OCI-LY3 (cell line): ENCODE measurements at regions not wholly inside any gene's neighbourhood (a gene's known extent, or its start where the extent isn't known, plus 50 kb on each side); places are given as distances from the start of the nearest gene placed in this dataset.
A peak's percentile ranks its signal among the peaks of the same experiment; 100 is the strongest.
"Not testable (repeated sequence)": the region's sequence is repeated elsewhere in the genome, so short reads cannot be mapped to it uniquely, and the experiment has no call there.

Experiments used
- H2AFZ ChIP-seq: fragments of 200-600, 300-600 bp; shearing (Covaris generic); 2 replicates; pipeline ENCODE4 v1.6.0; 2014; ENCODE audit warnings: antibody characterized with exemption, low read depth, low read length
- H3K27ac ChIP-seq: fragments of 200-600, 300-600 bp; sonication (generic); 2 replicates; pipeline ENCODE4 v1.5.1; 2014; ENCODE audit warnings: mild to moderate bottlenecking, low read length, moderate library complexity, mixed read lengths
- H3K27me3 ChIP-seq: fragments of 200-600, 300-600 bp; sonication (generic); 2 replicates; pipeline ENCODE4 v1.6.1; 2014; ENCODE audit warnings: low read depth, low read length, mixed read lengths
- H3K36me3 ChIP-seq: fragments of 200-600, 300-600 bp; sonication (generic); replicated peaks from 2 replicates; pipeline ENCODE3; 2014; ENCODE audit warnings: low read depth, low read length, mixed read lengths
- H3K4me1 ChIP-seq: fragments of 300-600, 200-600 bp; sonication (generic); 2 replicates; pipeline ENCODE4 v1.6.1; 2014; ENCODE audit warnings: low read length, mixed read lengths
- H3K4me2 ChIP-seq: fragments of 200-600, 300-600 bp; sonication (generic); 2 replicates; pipeline ENCODE4 v1.6.1; 2014; ENCODE audit warnings: low read length, mixed read lengths
- H3K4me3 ChIP-seq: fragments of 300-600, 200-600 bp; sonication (generic); 2 replicates; pipeline ENCODE4 v1.5.1; 2014; ENCODE audit warnings: antibody characterized with exemption, mild to moderate bottlenecking, low read length, moderate library complexity
- H3K79me2 ChIP-seq: fragments of 300-600, 200-600 bp; shearing (Covaris generic); 2 replicates; pipeline ENCODE4 v1.6.1; 2014; ENCODE audit warnings: mild to moderate bottlenecking, low read length, mixed read lengths
- H3K9ac ChIP-seq: fragments of 300-600, 200-600 bp; shearing (Covaris generic); 2 replicates; pipeline ENCODE4 v1.6.0; 2014; ENCODE audit warnings: mild to moderate bottlenecking, low read length, moderate library complexity
- H3K9me3 ChIP-seq: fragments of 200-600, 300-600 bp; shearing (Covaris generic); 2 replicates; pipeline ENCODE4 v1.6.1; 2014; ENCODE audit warnings: low read length, mixed read lengths; ENCODE audit not compliant: insufficient read depth
- H4K20me1 ChIP-seq: fragments of 200-600, 300-600 bp; sonication (generic); 2 replicates; pipeline ENCODE4 v1.6.1; 2016; ENCODE audit warnings: low read length, mixed read lengths; ENCODE audit not compliant: insufficient read depth
- CTCF ChIP-seq: fragments of 200-600, 300-600 bp; sonication (generic); IDR thresholded peaks from 2 replicates; pipeline ENCODE4 v1.5.1; 2014; ENCODE audit warnings: antibody characterized with exemption, low read length, low read depth
- EZH2phosphoT487 ChIP-seq: fragments of 200-600 bp; shearing (Covaris generic); IDR thresholded peaks from 2 replicates; pipeline ENCODE4 v1.6.1; 2018; ENCODE audit warnings: antibody characterized with exemption, mixed run types, low read depth

GRCh38 chr3:82163907-82164520 is 402.6 kb upstream of the GBE1 start:
- TF ChIP-seq CTCF, result no peak
- no peak for TF ChIP-seq EZH2phosphoT487
- Histone ChIP-seq H3K4me3 (no peak overlapping the region), H3K9me3 (no peaks in the 10 kb centered on the region), H3K9ac (no peak overlapping the region), H3K27ac (no peak overlapping the region), H4K20me1 (no peaks in the 10 kb centered on the region), H3K4me1 (no peaks in the 10 kb centered on the region), H2AFZ (no peak overlapping the region), H3K27me3 (no peaks in the 10 kb centered on the region), H3K36me3 (no peaks in the 10 kb centered on the region), H3K4me2 (no peak overlapping the region), H3K79me2 (no peaks in the 10 kb centered on the region)

- Histone ChIP-seq H3K27me3 (no peaks in the 10 kb centered on the region), H3K4me2 (no peak overlapping the region), H4K20me1 (no peaks in the 10 kb centered on the region), H3K79me2 (no peaks in the 10 kb centered on the region), H3K9ac (no peak overlapping the region), H3K27ac (no peak overlapping the region), H3K9me3 (no peaks in the 10 kb centered on the region; the same call in 1 of the 2 replicates), H3K4me1 (no peaks in the 10 kb centered on the region), H2AFZ (peak overlapping the region; percentile 52; the same call in 1 of the 2 replicates), H3K4me3 (no peak overlapping the region), H3K36me3 (no peaks in the 10 kb centered on the region)
- TF ChIP-seq CTCF, result no peak
- TF ChIP-seq EZH2phosphoT487, result no peak
These were observed 396.5 kb upstream of the GBE1 start for GRCh38 chr3:82157952-82158351.

GRCh38 chr3:82153892-82154291 is 392.4 kb upstream of the GBE1 start:
- H3K9ac ChIP-seq, H3K9me3 ChIP-seq, H2AFZ ChIP-seq, H4K20me1 ChIP-seq, H3K27me3 ChIP-seq, H3K79me2 ChIP-seq, H3K4me2 ChIP-seq, H3K27ac ChIP-seq, H3K4me3 ChIP-seq, H3K36me3 ChIP-seq, H3K4me1 ChIP-seq: not testable (repeated sequence)

GRCh38 chr3:82145742-82146141 is 384.3 kb upstream of the GBE1 start:
- no peak overlapping the region for H2AFZ ChIP-seq
- no peaks in the 10 kb centered on the region for H3K27me3 ChIP-seq
- H3K27ac ChIP-seq, result no peak overlapping the region
- H3K4me3 ChIP-seq, result no peak overlapping the region
- H3K4me2 ChIP-seq, result no peak overlapping the region
- no peaks in the 10 kb centered on the region for H3K79me2 ChIP-seq
- H3K9me3 ChIP-seq, result no peaks in the 10 kb centered on the region
- no peaks in the 10 kb centered on the region for H3K36me3 ChIP-seq
- H3K9ac ChIP-seq, result no peak overlapping the region
- H4K20me1 ChIP-seq, result no peaks in the 10 kb centered on the region
- H3K4me1 ChIP-seq, result no peaks in the 10 kb centered on the region
- TF ChIP-seq CTCF (no peak), EZH2phosphoT487 (no peak)

GRCh38 chr3:82144811-82145210 is 383.4 kb upstream of the GBE1 start:
- no peaks in the 10 kb centered on the region for H3K27me3 ChIP-seq
- H3K9me3 ChIP-seq, result no peaks in the 10 kb centered on the region
- H3K9ac ChIP-seq, result no peak overlapping the region
- no peak overlapping the region for H3K4me2 ChIP-seq
- TF ChIP-seq EZH2phosphoT487 (no peak), CTCF (no peak)
- H3K4me3 ChIP-seq, result no peak overlapping the region
- no peaks in the 10 kb centered on the region for H3K36me3 ChIP-seq
- no peaks in the 10 kb centered on the region for H3K79me2 ChIP-seq
- no peak overlapping the region for H2AFZ ChIP-seq
- no peak overlapping the region for H3K27ac ChIP-seq
- no peaks in the 10 kb centered on the region for H3K4me1 ChIP-seq
- H4K20me1 ChIP-seq, result no peaks in the 10 kb centered on the region
